MM.1S (cell line): ENCODE measurements at regions not wholly inside any gene's neighbourhood (a gene's known extent, or its start where the extent isn't known, plus 50 kb on each side); places are given as distances from the start of the nearest gene placed in this dataset.

Experiments
- CTCF ChIP-seq: fragments of 300-600 bp; sonication (generic); IDR thresholded peaks from 2 replicates; pipeline ENCODE4 v1.5.1; 2016; ENCODE audit warnings: antibody characterized with exemption, low read length, mixed read lengths
- EZH2 ChIP-seq: fragments of 300-600 bp; sonication (generic); optimal IDR thresholded peaks from 2 replicates; pipeline ENCODE3; 2017; ENCODE audit warnings: low read depth, mild to moderate bottlenecking, antibody characterized with exemption, low read length, mixed read lengths

DNA sequence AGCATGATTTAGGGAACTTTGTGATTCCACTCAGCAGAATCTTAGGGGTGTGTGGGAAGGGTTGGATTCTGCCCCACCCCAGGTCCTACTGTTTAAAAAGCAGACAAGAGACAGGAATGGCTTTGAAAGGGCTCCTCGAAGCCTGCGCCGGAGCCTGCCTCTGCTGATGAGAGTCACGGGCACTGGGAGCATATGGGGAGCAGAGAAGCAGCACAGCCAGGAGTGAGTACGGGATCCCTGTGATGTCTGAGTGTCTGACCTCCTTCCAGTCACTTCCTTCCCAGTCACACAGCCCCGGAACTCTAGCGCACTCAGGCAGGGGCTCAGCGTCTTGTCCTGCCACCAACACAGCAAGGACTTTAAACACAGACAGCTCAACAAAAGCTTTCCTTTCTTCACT is 514.9 kb upstream of the DPP6 start:
- TF ChIP-seq CTCF (no peak), EZH2 (no peak)
